ENCODE measurements at regions not wholly inside any gene's neighbourhood (a gene's known extent, or its start where the extent isn't known, plus 50 kb on each side); places are given as distances from the start of the nearest gene placed in this dataset.

- no peak for TF ChIP-seq CTCF (IDR thresholded peaks at IDR 0.05; ENCODE audit: control insufficient read depth, insufficient read depth, low read depth, low read length, missing control alignments)
- H3K4me3 ChIP-seq (ENCODE audit: control insufficient read depth, low read depth, low read length): no peak overlapping the region
- no peak for DNase-seq (ENCODE audit: low read depth)
These were observed 481.2 kb upstream of the ZNF717 start for GRCh38 chr3:76266511-76266910.

DNA sequence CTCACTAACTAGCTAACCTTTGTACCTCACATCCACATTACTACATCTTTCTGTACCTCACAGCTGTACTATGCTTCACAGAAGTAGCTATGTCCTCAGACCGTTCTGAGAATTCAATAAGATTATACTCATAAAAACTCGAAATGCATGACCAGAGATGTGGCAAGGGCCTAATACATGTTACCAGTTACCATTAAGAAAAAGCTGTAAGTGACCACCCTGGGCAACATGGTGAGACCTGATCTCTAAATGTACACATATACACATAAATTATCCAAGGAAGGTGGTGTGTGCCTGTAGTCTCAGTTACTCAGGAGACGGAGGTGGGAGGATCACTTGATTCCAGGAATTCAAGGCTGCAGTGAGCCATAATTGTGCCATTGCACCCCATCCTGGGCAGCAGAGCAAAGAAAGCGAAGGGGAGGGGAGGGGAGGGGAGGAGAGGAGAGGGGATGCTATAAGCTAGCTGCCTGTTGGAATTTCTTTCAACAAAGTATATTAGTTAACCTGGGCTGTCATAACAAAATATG, 482.6 kb upstream of the ZNF717 start:
- TF ChIP-seq CTCF (IDR thresholded peaks at IDR 0.05; ENCODE audit: control insufficient read depth, insufficient read depth, low read depth, low read length, missing control alignments): no peak
- no peak overlapping the region for H3K4me3 ChIP-seq (ENCODE audit: control insufficient read depth, low read depth, low read length)
- no peak for DNase-seq (ENCODE audit: low read depth)

DNA sequence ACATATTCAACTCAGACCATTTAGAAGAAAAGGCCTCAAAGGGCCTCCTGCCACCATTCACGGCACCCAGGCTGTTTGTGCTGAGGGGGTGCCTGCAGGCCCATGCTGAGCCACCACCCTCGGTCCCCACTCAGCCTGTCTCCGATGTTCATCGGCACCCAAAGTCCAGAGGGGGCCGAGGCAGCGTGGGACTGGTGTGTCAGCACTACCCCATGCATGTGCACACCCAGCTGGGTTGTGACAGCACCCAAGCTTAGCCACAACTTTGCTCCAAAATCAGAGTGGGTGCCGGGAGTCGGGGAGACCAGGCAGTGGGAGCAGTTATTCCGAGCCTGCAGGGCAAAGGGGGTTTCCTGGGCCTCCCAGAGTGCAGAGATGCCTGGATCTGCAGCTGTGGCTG, 508.5 kb upstream of the ZNF717 start:
- no peak for TF ChIP-seq CTCF (IDR thresholded peaks at IDR 0.05; ENCODE audit: control insufficient read depth, insufficient read depth, low read depth, low read length, missing control alignments)
- H3K4me3 ChIP-seq (ENCODE audit: control insufficient read depth, low read depth, low read length): no peak overlapping the region
- DNase-seq (ENCODE audit: low read depth): no peak

DNA sequence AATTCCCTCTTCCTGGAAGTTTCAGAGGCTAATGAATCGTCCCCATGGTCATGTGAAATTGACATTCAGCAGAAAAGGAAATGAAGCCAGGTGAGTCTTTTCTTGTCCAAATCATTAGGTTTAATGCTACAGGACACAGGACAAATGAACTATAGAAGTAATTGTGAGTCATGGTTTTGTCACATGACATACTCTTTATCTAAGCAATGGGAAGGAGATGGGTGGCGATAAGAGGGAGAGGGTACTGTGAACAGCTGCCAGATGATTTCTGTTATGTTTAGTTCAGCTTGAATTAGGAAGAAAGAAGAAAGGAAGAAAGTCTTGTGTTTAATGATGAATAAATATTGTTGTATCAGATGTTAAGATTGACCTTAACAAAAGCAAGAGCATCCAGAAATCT, 515.4 kb upstream of the ZNF717 start:
- no peak for DNase-seq (ENCODE audit: low read depth)
- no peak for TF ChIP-seq CTCF (IDR thresholded peaks at IDR 0.05; ENCODE audit: control insufficient read depth, insufficient read depth, low read depth, low read length, missing control alignments)
- H3K4me3 ChIP-seq (ENCODE audit: control insufficient read depth, low read depth, low read length): no peak overlapping the region

GRCh38 chr3:76307556-76307955, 522.2 kb upstream of the ZNF717 start:
- H3K4me3 ChIP-seq (ENCODE audit: control insufficient read depth, low read depth, low read length): no peak overlapping the region
- DNase-seq (ENCODE audit: low read depth): no peak
- TF ChIP-seq CTCF (IDR thresholded peaks at IDR 0.05; ENCODE audit: control insufficient read depth, insufficient read depth, low read depth, low read length, missing control alignments): no peak

DNA sequence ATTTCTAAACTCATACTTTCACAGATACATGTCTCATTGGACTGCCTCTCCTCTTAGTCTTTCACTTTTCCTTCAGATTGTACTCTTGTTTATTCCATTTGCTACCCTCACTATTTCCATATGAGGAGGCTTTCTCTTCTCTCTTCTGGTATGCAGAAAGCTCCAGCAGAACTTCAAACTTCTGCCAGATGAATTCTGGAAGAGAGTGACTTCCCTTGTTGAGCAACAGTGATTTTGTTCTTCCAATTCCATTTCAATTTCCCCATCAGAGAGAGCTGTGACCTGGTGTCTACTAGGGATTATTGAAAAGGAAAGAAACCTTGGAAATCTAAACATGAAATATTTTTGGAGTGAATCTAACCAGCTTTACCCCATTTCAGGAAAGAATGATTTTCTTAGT, 523.2 kb upstream of the ZNF717 start:
- TF ChIP-seq CTCF (IDR thresholded peaks at IDR 0.05; ENCODE audit: control insufficient read depth, insufficient read depth, low read depth, low read length, missing control alignments): no peak
- no peak overlapping the region for H3K4me3 ChIP-seq (ENCODE audit: control insufficient read depth, low read depth, low read length)
- DNase-seq (ENCODE audit: low read depth): peak; percentile 55

DNA sequence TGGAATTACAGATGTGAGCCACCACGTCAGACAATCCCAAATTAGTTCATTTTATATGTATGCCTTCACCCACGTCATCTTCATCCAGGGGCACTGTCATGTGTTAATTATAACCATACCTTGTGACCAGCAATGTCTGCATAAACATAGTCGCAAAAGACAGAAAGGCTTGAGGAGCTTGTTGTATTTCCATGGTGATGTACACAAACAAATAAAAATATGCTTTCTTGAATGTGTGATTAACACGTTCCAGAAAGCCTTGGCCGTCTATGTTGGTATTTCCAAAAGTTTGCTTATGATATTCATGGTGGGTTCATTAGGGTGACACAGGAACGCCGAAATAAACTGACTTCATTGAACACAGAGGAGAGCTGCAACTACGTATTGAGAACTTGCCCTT, 524.7 kb upstream of the ZNF717 start:
- no peak for DNase-seq (ENCODE audit: low read depth)
- TF ChIP-seq CTCF (IDR thresholded peaks at IDR 0.05; ENCODE audit: control insufficient read depth, insufficient read depth, low read depth, low read length, missing control alignments): no peak
- H3K4me3 ChIP-seq (ENCODE audit: control insufficient read depth, low read depth, low read length): no peak overlapping the region
